HUES64 (cell line): ENCODE measurements at regions not wholly inside any gene's neighbourhood (a gene's known extent, or its start where the extent isn't known, plus 50 kb on each side); places are given as distances from the start of the nearest gene placed in this dataset.

Experiments
- H3K27ac ChIP-seq: 2 replicates; pipeline ENCODE4 v1.7.0; 2013; ENCODE audit warnings: low read depth, low read length, inconsistent platforms
- H3K27me3 ChIP-seq: 2 replicates; pipeline ENCODE4 v1.6.1; 2013; ENCODE audit warnings: mild to moderate bottlenecking, low read length; ENCODE audit not compliant: insufficient read depth
- H3K36me3 ChIP-seq: 2 replicates; pipeline ENCODE4 v1.6.1; 2013; ENCODE audit warnings: mild to moderate bottlenecking, low read length; ENCODE audit not compliant: insufficient read depth
- H3K4me1 ChIP-seq: 2 replicates; pipeline ENCODE4 v1.6.1; 2013; ENCODE audit warnings: mild to moderate bottlenecking, low read length, moderate library complexity; ENCODE audit not compliant: insufficient read depth
- H3K4me3 ChIP-seq: 2 replicates; pipeline ENCODE4 v1.5.1; 2013; ENCODE audit warnings: mild to moderate bottlenecking, low read length, moderate library complexity
- H3K9ac ChIP-seq: 2 replicates; pipeline ENCODE4 v1.6.1; 2013; ENCODE audit warnings: mild to moderate bottlenecking, low read depth, low read length
- H3K9me3 ChIP-seq: 2 replicates; pipeline ENCODE4 v1.6.1; 2013; ENCODE audit warnings: low read depth, low read length; ENCODE audit not compliant: insufficient read depth
- WGBS: fragments of 150-250, 120-280 bp; methylation state at CpG from one replicate; pipeline ENCODE4 v1.1.7; 2013; ENCODE audit warnings: missing lambda C conversion rate; 5-methylcytosine and 5-hydroxymethylcytosine counted together

DNA sequence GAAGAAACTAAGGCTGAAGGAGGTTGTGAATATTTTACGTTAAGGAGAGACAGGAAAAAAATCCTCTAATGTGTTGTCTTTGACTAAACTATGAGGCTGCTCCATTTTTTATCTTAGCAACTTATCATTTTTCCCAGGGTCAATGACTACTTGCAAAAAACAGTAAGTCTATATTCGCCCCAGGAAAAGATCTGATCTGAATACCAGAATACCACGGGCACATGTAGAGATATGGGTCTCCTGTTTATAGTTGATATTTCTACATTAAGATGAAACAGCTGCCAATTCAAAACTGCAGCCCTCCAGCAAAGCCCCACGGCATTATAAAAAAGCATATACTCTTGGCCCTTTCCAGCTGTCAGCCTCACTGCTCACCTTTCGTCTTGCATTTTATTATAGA lies 358.4 kb downstream of the SH2D4B start:
- Histone ChIP-seq H3K9me3 (no peaks in the 10 kb centered on the region), H3K4me3 (no peak overlapping the region), H3K27ac (no peak overlapping the region), H3K4me1 (peaks cover 52% of the 10 kb centered on the region), H3K27me3 (peaks cover 72% of the 10 kb centered on the region), H3K36me3 (no peaks in the 10 kb centered on the region), H3K9ac (no peak overlapping the region)
- 92% methylated on average over 5 of the region's 5 CpGs for WGBS

DNA sequence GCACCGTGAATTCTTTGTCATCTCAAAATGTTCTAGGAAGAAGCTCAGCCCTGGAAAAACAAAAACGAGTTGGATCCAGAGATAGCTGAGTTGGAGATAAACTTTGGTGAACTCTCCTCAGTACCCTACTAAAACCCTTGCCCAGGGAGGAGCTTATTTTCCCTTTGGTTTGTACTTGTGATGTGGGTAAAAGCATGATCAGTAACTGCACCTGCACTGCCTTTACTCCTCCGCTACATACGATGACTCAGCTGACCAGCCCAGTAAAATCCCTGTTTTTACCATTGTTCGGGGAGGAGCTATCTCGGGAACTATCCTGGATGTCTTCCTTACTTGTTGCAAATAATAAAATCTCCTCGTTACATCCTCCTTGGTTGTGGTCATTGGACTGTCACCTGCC lies 359.3 kb downstream of the SH2D4B start:
- 85% methylated on average over 6 of the region's 7 CpGs for WGBS
- no peak overlapping the region for H3K27ac ChIP-seq

DNA sequence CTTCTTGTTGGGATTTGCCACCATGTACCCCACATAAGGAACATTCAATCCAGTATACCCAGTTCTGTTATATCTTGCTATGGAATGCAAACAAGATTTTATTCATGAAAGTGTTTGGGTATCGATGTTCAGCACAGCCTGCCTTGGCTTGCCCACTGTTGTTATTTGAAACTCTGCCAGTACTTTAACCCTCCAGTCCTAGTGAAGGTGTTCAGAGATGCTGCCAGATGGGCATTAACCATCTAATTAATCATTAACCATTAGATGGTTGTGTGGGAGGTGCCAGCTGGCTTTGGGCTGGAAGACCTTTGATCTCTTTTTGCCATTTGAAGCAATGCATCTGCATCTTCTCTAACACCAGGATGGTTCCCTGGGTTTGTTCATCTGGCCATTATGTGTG lies 363.0 kb downstream of the SH2D4B start:
- Histone ChIP-seq H3K9me3 (no peaks in the 10 kb centered on the region), H3K4me3 (no peak overlapping the region), H3K9ac (no peak overlapping the region), H3K36me3 (no peaks in the 10 kb centered on the region), H3K4me1 (peaks cover 32% of the 10 kb centered on the region), H3K27me3 (peaks cover 33% of the 10 kb centered on the region), H3K27ac (no peak overlapping the region)
- WGBS: 100% methylated on average over 1 of the region's 1 CpG

More for the DNA sequence above, 359.3 kb downstream of the SH2D4B start:
- Histone ChIP-seq H3K4me1 (peaks cover 52% of the 10 kb centered on the region), H3K36me3 (no peaks in the 10 kb centered on the region), H3K4me3 (no peak overlapping the region), H3K27me3 (peaks cover 64% of the 10 kb centered on the region), H3K9me3 (no peaks in the 10 kb centered on the region), H3K9ac (no peak overlapping the region)

DNA sequence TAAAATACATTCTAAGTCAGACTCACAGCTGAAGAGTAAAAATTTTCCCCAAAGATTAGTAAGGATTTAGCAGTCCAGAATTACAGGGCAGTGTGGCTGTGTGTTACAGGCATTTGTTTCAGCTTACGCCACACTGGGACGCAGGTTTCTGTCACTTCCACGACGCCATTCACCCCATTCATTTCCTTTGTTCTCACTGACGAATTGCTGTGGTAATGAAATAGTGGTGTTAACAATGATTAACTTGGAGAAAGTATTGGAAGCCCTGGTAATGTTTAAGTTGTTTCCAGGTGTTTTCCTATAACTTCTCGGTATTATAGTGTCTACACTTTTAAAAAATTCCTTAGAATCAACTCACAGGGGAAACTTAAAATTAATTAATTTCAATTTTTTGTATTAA lies 370.9 kb downstream of the SH2D4B start:
- Histone ChIP-seq H3K9ac (no peak overlapping the region), H3K9me3 (no peaks in the 10 kb centered on the region), H3K27me3 (no peaks in the 10 kb centered on the region), H3K4me3 (no peak overlapping the region), H3K4me1 (peaks cover 12% of the 10 kb centered on the region), H3K27ac (no peak overlapping the region), H3K36me3 (no peaks in the 10 kb centered on the region)
- 66% methylated on average over 5 of the region's 6 CpGs for WGBS

DNA sequence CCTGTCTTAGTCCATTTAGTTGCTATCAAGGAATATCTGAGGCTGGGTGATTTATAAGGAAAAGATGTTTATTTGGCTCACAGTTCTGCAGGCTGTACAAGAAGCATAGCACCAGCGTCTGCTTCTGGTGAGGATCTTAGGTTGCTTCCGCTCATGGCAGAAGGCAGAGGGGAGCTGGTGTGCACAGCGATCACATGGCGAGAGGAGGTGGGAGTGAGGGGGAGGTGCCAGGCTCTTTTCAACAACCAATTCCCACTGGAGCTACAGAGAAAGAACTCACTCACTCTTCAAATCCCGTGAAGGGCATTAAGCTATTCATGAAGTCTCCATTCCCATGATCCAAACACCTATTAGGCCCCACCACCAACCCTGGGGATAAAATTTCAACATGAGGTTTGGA lies 371.6 kb downstream of the SH2D4B start:
- H3K9ac ChIP-seq: no peak overlapping the region
- H3K9me3 ChIP-seq: no peaks in the 10 kb centered on the region
- 81% methylated on average over 4 of the region's 5 CpGs for WGBS
- no peaks in the 10 kb centered on the region for H3K27me3 ChIP-seq
- no peak overlapping the region for H3K27ac ChIP-seq
- H3K4me1 ChIP-seq: peaks cover 12% of the 10 kb centered on the region
- H3K36me3 ChIP-seq: no peaks in the 10 kb centered on the region
- no peak overlapping the region for H3K4me3 ChIP-seq

DNA sequence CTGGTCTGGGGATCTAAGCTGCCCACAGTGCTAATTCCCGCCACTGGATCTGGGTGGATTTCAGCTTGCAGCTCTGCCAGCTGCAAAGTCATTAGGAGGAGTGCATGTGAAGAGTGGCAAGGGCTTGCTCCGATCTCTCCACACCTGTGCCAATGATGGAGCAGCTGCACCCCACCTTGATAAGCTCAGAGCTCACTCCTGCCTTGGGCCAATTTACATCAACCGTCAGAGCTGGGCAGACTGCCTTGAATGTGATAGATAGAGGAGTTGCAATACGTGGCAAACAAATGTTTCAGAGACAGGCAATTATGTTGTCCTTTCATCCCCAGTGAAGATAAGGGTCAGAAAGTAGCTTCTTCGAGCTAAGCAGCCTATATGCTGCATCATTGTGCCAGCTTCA lies 379.9 kb downstream of the SH2D4B start:
- 87% methylated on average over 5 of the region's 5 CpGs for WGBS
- H3K27ac ChIP-seq: no peak overlapping the region
- H3K9me3 ChIP-seq: 0 out of 2 replicates have a peak, but pooled peaks cover 2% of the 10 kb centered on the region
- H3K9ac ChIP-seq: no peak overlapping the region
- no peaks in the 10 kb centered on the region for H3K27me3 ChIP-seq
- H3K4me3 ChIP-seq: no peak overlapping the region
- no peaks in the 10 kb centered on the region for H3K36me3 ChIP-seq
- H3K4me1 ChIP-seq: peaks cover 3% of the 10 kb centered on the region; the same call in 1 of the 2 replicates

DNA sequence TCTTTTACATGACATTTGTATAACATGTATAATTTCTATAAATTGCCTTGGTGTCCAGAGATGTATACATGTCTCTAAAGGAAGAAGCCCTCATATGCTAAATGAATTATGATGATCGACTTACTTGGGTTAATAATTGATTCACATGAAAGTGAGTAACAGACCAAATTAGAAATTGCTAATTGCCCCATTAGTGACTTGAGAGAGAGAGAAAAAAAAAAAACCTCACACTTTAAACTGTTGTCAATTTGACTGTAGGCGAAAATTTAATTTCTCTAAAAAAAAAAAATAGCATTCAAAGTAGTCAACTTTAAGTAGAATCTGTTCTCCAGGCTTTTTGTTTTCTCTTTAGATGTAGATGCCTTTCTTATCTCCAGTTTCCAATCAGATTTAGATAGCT lies 383.3 kb downstream of the SH2D4B start:
- Histone ChIP-seq H3K9ac (no peak overlapping the region), H3K4me3 (no peak overlapping the region), H3K36me3 (no peaks in the 10 kb centered on the region), H3K9me3 (0 out of 2 replicates have a peak, but pooled peaks cover 2% of the 10 kb centered on the region), H3K27me3 (no peaks in the 10 kb centered on the region), H3K27ac (no peak overlapping the region), H3K4me1 (peaks cover 5% of the 10 kb centered on the region)
- 100% methylated on average over 1 of the region's 2 CpGs for WGBS

DNA sequence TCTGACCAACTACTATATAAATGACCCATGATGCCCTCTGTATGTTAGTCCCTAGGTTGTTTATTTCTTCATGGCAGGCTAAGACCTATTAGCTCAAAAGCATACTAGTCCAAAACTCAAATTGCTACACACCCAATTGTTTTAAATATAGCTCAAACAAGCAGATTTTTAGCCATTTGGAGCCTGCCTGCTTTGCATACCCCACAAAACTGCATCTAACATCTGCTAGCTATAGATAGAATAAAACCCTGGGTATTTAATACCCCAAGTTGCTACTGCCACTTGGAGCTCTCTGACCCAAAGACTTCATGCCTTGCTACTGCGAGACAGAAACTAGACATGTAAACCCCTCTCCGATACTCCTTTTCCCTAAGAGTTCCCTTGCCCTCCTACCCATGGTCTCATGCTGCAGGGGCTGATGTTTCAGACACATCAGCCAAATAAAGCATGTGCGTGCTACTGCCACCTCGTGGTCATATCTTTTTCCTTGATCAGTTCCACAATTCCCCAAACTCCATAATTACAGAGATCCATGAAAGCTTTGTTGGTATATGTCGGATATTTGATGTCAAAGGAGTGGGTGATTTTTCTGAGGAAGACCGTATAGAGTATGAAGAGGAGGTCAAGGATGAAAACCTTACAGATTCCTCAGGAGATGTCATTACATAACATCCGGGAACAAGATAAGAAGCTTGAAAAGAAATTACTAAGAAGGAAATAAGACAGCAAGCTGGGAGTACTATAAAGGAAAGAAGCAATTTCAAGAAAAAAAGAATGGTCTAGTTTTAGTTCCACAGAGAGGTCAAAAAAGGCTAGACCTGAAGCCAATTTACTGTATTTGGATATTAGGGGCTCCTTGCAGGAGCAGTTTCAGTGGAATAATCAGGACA lies 386.6 kb downstream of the SH2D4B start:
- WGBS: 49% methylated on average over 7 of the region's 7 CpGs
- 0 out of 2 replicates have a peak, but pooled peaks cover 2% of the 10 kb centered on the region for H3K9me3 ChIP-seq

DNA sequence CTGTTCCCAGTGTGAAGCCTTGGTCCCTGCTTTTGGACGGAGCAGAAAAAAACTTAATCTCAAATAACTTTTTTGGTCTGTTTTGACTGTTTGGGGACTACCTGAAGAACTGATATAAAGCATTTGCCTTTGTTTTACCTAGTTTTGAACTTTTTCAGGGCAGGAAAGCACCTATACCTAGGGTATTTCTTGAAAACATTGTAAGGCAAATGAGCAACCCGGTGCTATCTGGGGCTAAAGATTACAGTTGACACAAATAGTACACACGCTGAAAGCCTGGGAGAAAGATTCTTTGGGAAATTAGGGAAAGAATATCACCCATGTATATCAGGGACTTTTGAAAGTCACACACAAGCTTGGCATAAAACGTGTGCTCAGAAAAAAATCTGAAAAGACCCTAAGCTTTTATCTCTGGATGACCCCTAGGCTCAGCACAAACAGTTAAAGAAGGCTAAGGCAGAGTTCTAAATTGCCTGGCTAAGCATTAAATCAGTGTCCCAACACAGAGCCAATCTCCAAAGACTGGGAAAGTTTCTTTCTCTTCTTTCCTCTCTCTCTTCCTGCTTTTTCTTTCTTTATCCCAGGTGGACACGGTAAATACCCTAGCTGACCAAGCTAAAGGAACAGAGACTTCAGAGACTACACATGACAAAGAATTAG lies 389.8 kb downstream of the SH2D4B start:
- Histone ChIP-seq H3K9ac (peak overlapping the region; percentile 3; the same call in 1 of the 2 replicates), H3K4me1 (peaks cover 37% of the 10 kb centered on the region), H3K27me3 (no peaks in the 10 kb centered on the region), H3K9me3 (no peaks in the 10 kb centered on the region), H3K36me3 (no peaks in the 10 kb centered on the region), H3K27ac (peak overlapping the region; percentile 66), H3K4me3 (no peak overlapping the region)
- 27% methylated on average over 5 of the region's 5 CpGs for WGBS

More for the DNA sequence above, 386.6 kb downstream of the SH2D4B start:
- Histone ChIP-seq H3K4me1 (peaks cover 32% of the 10 kb centered on the region), H3K27ac (no peak overlapping the region), H3K9ac (no peak overlapping the region), H3K27me3 (no peaks in the 10 kb centered on the region), H3K4me3 (no peak overlapping the region), H3K36me3 (no peaks in the 10 kb centered on the region)

DNA sequence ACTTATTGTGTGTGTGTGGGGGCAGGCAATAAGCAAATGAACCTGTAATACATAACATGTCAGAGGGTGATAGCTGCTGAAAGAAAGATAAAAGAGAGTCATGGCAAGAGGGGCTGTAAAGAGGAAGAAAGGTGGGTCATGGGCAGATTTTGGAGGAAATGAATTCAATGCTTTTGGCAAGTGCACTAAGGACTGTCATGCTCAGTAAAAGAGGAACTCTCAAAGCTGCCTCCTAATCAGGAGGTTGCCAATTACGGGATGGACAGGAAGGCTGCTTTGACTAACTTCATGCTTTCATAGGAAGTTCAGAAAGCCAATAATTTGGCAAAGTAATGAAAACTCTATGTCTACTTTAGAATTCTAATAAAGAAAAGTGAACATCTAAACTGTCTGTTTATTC lies 401.2 kb downstream of the SH2D4B start:
- Histone ChIP-seq H3K27ac (no peak overlapping the region), H3K27me3 (no peaks in the 10 kb centered on the region), H3K36me3 (no peaks in the 10 kb centered on the region), H3K9me3 (no peaks in the 10 kb centered on the region), H3K4me1 (peaks cover 4% of the 10 kb centered on the region; the same call in 1 of the 2 replicates), H3K4me3 (no peak overlapping the region), H3K9ac (no peak overlapping the region)
- WGBS: 90% methylated on average over 1 of the region's 1 CpG

DNA sequence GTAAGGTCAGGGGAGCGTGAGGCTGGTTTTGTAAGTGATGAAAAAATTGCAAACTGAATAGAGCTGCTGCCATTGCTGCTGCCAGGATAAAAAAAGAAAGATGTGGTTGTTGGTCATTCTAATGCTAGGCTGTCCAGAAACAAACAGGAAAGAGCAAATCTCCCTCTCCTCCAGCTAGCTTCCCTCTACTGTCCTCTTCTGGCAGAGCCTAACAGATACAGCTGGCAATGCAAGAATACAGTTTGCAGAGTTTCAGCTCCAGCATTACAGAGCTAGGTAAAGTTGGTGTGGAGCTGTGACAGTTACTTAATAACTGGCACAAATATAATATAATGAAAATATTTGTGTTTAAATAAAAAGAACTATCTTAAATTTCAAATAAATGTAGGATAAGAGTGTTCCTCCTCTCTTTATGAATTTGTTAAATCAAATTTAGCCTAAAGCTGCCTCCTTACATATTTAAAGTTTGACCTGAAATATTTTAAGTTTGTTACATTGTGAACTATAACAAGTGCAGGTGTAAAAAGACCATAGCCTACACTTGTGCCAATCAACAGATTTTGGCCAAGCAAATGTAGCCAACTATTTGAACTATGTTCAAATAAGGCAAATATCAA lies 407.7 kb downstream of the SH2D4B start:
- no peak overlapping the region for H3K9ac ChIP-seq
- H3K27me3 ChIP-seq: no peaks in the 10 kb centered on the region
- no peaks in the 10 kb centered on the region for H3K36me3 ChIP-seq
- WGBS: 80% methylated on average over 1 of the region's 1 CpG
- no peak overlapping the region for H3K4me3 ChIP-seq
- H3K27ac ChIP-seq: no peak overlapping the region
- H3K4me1 ChIP-seq: peaks cover 17% of the 10 kb centered on the region
- H3K9me3 ChIP-seq: no peaks in the 10 kb centered on the region
